NCI-H1694 (cell line): ENCODE measurements at regions not wholly inside any gene's neighbourhood (a gene's known extent, or its start where the extent isn't known, plus 50 kb on each side); places are given as distances from the start of the nearest gene placed in this dataset.
"Not testable (repeated sequence)": the region's sequence is repeated elsewhere in the genome, so short reads cannot be mapped to it uniquely, and the experiment has no call there.

Experiments used
- DNase-seq: peaks from one replicate; lab custom pipeline; 2025; lab: John Stamatoyannopoulos, UW

DNA sequence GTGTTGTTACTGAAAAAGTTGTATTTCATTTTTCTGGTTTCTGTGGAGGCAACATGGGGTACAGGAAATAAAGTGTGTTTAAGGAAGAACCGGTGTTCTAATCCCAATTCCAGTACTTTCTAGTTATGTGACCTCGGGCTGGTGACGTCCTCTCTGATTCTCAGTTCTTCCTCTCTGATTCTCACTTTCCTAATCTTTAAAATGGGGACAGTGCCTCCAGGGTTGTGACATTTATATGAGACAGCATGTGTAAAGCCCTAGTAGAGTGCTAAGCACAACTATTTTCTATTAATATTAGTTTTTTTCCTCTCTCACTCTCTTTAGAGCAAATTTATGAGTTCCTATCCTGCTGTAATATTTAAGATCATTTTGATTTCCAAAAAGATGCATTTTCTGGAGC, 50.9 kb upstream of the PTPDC1 start:
- no peak for DNase-seq

DNA sequence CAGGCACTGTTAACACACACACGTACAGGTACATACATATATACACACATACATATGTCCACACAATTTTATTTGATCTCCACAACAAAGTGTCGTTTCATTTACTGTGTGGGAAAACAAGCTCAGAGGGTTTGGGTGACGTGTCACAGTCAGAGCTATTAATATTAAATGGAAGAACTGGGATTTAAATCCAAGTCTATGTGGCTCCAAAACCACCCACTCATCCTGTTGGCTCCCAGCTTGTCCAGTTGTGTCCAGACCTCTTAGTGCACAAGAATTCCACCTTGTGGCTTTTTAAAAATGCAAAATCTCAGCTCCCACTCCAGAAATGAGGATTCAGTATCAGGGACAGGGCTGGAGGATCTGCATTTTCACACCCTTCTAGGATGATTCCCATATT, 52.3 kb upstream of the PTPDC1 start:
- DNase-seq: no peak

DNA sequence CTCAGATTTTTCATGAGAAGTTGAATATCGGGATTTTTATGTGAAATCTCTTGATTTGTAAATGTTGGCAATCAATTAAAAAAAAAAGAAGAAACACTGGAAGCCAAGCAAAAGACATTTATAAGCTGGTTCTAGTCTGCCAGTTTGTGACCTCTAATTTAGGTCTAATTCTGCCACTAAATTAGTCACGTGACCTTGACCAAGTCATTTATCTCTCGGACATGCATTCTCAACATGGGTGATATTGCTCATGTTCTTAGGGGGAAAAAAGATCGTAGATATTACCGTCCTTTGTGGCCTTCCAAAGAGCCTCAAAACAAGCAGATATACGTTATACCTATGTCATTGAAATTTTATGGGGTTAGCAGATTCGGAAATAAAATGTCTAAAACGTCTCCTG, 52.9 kb upstream of the PTPDC1 start:
- DNase-seq: no peak

GRCh38 chr9:94030318-94031179, 53.7 kb upstream of the PTPDC1 start:
- DNase-seq: peak; percentile 26

GRCh38 chr9:94029932-94030317, 54.3 kb upstream of the PTPDC1 start:
- no peak for DNase-seq

GRCh38 chr9:94026816-94027215, 57.4 kb upstream of the PTPDC1 start:
- DNase-seq: no peak

DNA sequence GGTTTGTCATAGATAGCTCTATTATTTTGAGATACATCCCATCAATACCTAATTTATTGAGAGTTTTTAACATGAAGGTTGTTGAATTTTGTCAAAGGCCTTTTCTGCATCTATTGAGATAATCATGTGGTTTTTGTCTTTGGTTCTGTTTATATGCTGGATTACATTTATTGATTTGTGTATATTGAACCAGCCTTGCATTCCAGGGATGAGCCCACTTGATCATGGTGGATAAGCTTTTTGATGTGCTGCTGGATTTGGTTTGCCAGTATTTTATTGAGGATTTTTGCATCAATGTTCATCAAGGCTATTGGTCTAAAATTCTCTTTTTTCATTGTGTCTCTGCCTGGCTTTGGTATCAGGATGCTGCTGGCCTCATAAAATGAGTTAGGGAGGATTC, 61.8 kb upstream of the PTPDC1 start:
- not testable (repeated sequence) for DNase-seq

GRCh38 chr9:94020836-94021235, 63.4 kb upstream of the PTPDC1 start:
- DNase-seq: not testable (repeated sequence)

- DNase-seq: no peak
These were observed 63.5 kb upstream of the BARX1 start for GRCh38 chr9:94018628-94019027.

DNA sequence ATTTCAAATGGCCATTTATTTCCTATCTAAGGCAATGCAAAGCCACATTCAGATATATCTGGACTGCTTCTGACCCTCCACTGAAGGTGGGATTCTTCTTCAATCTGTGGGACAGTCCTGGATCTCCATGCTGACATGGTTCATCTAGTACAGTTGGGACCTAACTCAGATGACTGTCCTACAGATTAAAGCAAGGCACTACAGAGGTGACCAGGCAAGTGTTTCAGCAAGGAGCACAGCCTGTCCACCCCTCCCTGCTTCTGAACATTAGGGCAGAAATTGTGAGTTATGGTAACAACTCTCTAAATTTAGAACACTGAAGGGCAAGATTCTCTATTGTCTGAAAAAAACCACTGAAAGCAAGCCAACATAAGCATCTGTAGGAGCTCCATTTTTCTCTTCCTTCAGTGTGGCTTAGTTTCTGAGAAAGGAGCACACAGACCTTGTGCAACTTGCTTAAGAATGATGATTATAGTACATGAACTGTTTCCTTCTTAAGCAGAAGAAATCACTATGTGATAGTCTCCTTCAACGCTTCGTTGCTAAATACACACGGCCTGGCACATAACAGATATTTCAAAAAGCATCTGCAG, 62.9 kb upstream of the BARX1 start:
- DNase-seq: no peak

- DNase-seq: no peak
These were observed 61.6 kb upstream of the BARX1 start for GRCh38 chr9:94016744-94017143.

DNA sequence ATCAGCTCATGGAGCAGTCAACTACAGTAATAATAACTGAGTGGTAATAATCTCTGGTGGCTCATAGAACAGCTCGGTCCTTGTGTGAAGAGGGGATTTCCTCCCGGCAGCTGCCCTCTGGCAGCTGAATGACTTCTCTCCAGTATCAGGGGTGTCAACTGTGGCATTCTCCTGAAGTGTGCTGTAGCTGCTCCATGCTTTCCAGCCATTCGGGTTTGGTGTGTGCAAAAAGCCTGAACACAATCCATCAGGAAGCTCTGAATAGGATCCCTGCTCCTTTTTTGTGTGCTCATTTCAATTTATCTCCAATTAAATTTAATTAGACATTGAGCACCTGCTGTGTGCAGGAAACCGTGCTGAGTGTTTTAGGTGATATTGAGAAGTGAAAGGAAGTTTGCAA, 59.8 kb upstream of the BARX1 start:
- DNase-seq: no peak

- DNase-seq: no peak
These were observed 59.0 kb upstream of the BARX1 start for GRCh38 chr9:94014066-94014654.

DNA sequence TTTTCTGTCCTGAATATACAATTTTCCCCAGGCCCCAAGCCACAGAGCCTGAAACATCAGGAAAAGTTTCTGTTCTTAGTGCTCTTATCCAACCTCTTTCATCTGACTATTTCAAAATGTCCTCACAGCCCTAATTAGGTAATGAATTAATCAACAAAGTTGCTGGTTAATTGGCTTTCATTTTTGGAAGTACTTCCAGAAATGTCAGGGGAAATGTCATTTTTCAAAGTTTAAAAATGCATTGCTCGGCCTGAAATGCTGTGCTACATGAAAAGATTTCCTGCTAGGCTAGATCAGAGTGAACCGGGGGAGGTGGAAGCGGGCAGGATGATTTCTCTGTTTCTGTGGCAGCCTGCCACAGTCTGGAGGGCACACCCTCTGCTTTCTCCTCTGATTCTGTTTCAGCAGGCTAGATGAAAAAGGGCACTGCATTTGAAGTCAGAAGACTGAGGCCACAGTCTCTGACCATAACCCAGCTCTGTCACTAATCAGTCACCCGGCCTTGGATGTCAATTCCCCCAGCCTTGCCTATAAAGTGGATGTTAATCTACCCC, 55.9 kb upstream of the BARX1 start:
- no peak for DNase-seq

GRCh38 chr9:94005272-94005901, 50.2 kb upstream of the BARX1 start:
- no peak for DNase-seq
